Epithelial cell of esophagus (primary cell): ENCODE measurements at regions not wholly inside any gene's neighbourhood (a gene's known extent, or its start where the extent isn't known, plus 50 kb on each side); places are given as distances from the start of the nearest gene placed in this dataset.
A peak's percentile ranks its signal among the peaks of the same experiment; 100 is the strongest.

Source experiments
- DNase-seq: peaks from one replicate; pipeline ENCODE4 v3.0.0; 2010; ENCODE audit warnings: low read depth
- H3K4me3 ChIP-seq: 2 replicates; pipeline ENCODE4 v1.5.1; 2011; ENCODE audit warnings: mild to moderate bottlenecking, low read length, control low read depth
- CTCF ChIP-seq: IDR thresholded peaks from 2 replicates; pipeline ENCODE4 v1.5.1; 2011; ENCODE audit warnings: low read depth, mild to moderate bottlenecking, low read length, control low read depth, inconsistent platforms; ENCODE audit not compliant: insufficient read depth; ENCODE audit errors: missing control alignments

- no peak for TF ChIP-seq CTCF
- no peak for DNase-seq
- H3K4me3 ChIP-seq: no peak overlapping the region
Measured at GRCh38 chr2:83944191-83944590, 514.9 kb downstream of the SUCLG1 start.

- no peak for TF ChIP-seq CTCF
- H3K4me3 ChIP-seq: no peak overlapping the region
- peak; percentile 3 for DNase-seq
Measured at GRCh38 chr2:83943265-83943664, 515.8 kb downstream of the SUCLG1 start.

DNA sequence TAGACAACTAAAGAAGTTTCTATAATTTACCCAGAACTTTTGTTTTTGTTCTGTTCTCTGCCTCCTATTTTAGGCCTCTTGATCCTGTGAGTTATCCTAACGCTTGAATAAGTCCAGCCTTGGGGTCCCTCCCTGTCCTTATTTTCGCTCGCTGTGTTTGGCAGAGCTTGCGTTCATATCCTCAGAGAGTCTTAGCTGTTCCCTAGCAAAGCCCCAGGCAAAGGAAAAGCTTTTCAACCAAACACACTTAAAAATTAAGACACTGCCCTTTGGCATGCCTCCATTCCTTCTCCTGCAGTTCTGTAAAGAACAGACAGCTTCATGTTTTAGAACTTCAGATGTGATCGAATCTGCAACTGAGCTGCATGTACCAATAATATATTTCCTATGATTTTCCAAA is 517.2 kb downstream of the SUCLG1 start:
- no peak for TF ChIP-seq CTCF
- no peak for DNase-seq
- no peak overlapping the region for H3K4me3 ChIP-seq

DNA sequence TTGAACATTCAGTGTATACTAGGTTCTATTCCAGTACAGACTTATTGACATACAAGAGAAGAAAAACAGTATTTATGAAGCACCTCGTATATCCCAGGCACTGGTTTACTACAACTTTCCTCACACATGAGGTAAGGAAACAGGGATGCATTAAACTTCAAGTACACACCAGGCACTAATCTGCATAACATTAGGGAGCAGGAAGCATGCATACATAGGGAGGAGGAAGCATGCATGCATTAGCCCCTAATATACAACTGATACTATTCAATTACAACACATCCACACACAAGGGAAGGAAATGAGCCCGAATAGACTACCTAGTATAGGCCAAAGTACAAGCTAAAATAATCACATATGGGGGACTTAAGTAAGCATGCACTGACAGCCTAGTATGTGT is 525.3 kb downstream of the SUCLG1 start:
- DNase-seq: no peak
- no peak for TF ChIP-seq CTCF

GRCh38 chr2:83923531-83923930 is 535.5 kb downstream of the SUCLG1 start:
- TF ChIP-seq CTCF: no peak
- no peak overlapping the region for H3K4me3 ChIP-seq

More for the DNA sequence above, 525.3 kb downstream of the SUCLG1 start:
- H3K4me3 ChIP-seq: no peak overlapping the region

DNA sequence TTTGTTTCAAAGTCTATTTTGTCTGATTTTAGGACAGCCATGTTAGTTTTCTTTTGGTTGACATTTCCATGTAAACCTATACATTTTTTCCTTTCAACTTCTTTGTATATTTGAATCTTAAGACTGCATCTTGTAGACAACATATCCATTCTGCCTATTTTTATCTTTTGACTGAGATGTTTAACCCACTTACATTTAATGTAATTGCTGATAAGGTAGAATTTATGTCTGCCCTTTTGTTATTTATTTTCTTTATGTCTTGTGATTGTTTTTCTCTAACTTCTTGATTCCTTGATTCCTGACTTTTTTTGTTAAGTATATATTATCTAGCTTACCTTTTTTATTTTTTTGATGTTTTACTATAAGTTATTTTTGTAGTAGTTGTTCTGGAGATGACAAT is 542.5 kb downstream of the SUCLG1 start:
- DNase-seq: no peak
- no peak overlapping the region for H3K4me3 ChIP-seq
- no peak for TF ChIP-seq CTCF

More at GRCh38 chr2:83923531-83923930, 535.5 kb downstream of the SUCLG1 start:
- DNase-seq: no peak

- no peak for TF ChIP-seq CTCF
- no peak overlapping the region for H3K4me3 ChIP-seq
- DNase-seq: peak; percentile 63
Measured at GRCh38 chr2:83915381-83915780, 543.7 kb downstream of the SUCLG1 start.
